GM18858 (cell line): ENCODE measurements at regions not wholly inside any gene's neighbourhood (a gene's known extent, or its start where the extent isn't known, plus 50 kb on each side); places are given as distances from the start of the nearest gene placed in this dataset.

Experiments
- ATAC-seq: cut with Tn5 transposase; IDR thresholded peaks from one replicate; pipeline ENCODE4 v1.9.1; 2021; ENCODE audit not compliant: unreplicated experiment

DNA sequence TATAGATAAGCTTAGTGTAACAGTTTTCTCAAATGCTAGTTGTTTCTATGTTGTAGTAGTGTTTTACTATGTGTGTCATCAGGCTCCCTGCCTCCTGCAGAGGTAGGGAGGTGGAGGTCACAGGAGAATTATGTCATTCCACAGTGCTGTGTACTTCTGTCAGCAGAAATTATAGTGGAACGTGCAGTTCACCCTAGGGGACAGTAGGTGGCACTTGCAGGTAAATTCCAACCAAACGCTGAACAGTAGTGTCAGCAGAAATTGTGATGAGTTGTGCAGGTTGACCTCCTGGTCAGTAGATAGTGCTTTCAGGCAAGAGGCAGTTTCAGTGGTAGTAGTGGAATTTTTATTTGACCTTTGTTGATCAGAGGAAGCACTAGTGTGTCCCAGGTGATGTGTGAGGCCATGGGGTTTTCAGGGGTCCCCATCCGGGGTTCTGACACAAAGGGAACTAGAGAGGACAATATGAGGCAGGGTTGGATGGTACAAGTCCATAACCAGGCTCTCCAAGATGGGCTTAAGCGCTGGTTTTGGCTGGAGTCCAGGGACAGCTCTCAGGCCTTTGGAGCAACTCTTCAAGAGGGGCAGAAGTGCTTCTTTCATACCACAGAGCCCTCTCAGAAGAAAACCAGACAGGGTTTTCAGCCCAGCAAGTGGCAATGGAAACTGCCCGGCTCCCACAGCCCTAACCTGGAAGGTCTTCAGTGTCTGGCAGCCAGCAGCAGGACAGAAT lies 402.9 kb downstream of the CYLC2 start:
- ATAC-seq, result peak; percentile 99

DNA sequence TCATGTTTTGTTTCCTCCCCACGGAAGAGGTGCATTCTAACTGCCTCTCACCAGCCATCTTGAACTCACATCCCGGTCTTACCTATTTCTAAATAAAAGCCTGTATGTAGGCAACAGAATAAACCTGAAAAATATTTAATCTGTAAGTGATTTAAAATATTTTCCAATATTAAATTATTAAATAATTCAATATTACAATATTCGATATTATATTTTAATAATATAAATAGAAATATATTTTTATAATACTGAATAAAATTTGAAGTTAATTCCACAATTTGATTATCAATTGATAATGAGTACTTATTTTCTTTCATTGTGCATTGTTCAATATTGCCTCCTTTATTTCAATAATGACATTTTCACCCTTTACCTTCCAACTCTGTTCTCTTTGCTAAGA lies 404.4 kb downstream of the CYLC2 start:
- no peak for ATAC-seq

DNA sequence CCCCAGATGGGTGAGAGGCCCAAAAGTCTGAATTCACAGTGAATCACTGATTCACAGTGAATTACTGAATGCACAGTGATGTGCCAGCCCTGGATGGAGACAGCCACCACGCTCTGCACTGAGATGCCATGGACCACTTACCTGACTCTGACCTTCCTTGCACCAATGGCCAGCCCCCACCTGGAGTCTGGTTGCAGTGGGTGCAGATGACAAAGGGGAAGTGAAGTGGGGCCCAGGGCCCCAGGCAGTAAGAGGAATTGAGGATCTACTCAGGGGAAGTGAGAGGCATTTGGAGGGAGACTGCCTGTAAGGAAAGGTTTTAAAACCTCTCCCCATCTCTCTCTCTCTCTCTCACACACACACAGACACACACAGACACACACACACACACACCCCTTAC lies 412.1 kb downstream of the CYLC2 start:
- ATAC-seq, result no peak

GRCh38 chr9:103410059-103410458 lies 414.9 kb downstream of the CYLC2 start:
- ATAC-seq, result no peak

- no peak for ATAC-seq
These were observed 432.6 kb downstream of the CYLC2 start for GRCh38 chr9:103427696-103428095.

DNA sequence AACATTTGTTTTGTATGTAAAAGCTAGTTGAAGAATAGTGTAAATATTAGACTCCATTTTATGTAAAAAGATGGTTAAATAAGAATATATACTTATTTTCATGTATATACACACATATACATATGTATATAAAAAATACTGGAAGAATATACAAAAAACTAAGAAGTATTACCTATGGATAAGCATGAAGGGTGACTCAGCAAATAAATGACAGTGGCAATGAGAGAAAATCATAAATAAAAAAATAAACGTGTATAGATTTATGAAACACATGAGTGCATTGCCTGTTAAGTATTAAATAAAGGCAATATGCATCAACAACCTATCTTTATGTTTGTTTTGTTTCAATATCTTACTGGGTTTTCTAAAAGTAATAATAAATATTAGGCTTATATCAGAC lies 435.3 kb downstream of the CYLC2 start:
- no peak for ATAC-seq

GRCh38 chr9:103431809-103432208 lies 436.7 kb downstream of the CYLC2 start:
- ATAC-seq, result no peak

DNA sequence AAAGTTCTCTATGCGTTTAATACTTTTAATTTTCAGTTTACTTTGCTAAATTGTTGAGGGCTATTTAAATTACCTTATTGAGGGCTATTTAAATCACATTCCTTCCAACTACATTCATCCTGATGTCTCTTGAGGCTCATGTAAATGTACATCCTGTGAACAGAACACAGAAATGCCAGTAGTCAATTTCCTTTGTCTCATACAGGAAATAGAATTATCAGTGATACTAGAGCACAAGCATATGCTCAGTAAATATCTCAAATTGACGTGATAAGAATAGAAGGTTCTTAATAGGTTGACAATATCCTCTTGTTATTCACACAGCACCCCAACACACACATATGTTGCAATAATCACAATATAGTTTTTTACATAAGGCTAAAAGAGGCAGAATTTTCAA lies 449.0 kb downstream of the CYLC2 start:
- ATAC-seq, result no peak

DNA sequence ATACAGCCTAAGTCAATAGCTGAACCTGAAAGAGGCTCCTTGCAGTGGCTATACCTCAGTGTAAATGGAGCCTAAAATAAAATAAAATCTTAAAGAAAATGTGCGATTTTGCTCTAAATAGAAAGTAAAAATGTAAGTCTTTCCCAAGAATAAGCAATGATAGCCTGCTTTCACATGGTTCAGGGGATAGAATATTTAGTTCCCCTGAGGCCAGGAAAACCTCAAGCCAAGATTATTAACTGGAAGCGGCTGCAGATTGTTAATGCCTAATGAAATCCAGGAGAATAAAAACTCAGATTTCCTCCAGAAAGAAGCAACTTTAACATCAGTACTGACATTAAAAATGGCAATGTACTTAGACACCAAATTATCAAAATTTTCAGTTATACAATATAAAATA lies 463.7 kb downstream of the CYLC2 start:
- ATAC-seq, result no peak

GRCh38 chr9:103471241-103471640 lies 476.1 kb downstream of the CYLC2 start:
- ATAC-seq, result no peak

DNA sequence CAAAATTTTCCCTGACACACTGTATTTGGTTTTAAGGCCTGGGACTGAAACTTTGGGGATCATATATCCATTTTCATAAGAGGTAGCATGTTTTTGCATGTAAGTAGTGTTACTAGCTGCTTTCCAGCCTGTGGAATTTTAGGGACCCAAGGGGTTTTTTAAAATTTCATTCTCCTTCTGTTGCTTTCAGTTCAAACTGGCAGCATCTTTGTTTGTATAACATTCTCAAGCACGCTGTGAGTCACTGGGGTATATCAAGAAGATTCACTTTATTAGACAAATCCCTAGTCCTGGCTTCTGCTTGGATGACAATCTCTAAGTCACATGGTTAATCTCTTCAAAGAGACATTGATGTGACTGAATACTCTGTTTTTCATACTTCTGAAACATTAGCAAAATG lies 479.0 kb downstream of the CYLC2 start:
- ATAC-seq, result no peak

DNA sequence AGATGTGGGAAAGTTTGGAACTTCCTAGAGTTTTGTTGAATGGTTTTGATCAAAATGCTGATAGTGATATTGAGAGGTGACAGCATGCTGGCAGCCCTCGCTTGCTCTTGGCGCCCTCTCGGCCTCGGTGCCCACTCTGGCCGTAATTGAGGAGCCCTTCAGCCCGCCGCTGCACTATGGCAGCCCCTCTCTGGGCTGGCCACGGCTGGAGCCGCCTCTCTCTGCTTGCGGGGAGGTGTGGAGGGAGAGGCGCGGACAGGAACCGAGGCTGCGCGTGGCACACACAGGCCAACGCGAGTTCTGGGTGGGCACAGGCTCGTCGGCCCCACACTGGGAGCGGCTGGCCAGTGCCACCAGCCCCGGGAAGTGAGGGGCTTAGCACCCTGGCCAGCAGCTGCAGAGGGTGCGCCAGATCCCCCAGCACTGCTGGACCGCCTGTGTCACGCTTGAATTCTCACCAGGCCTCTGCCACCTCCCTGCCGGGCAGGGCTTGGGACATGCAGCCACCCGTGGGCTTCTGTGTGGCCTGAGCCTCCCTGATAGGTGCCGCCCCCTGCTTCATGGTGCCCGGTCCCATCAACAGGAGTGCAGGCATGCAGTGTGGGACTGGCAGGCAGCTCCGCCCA lies 488.5 kb downstream of the CYLC2 start:
- no peak for ATAC-seq

DNA sequence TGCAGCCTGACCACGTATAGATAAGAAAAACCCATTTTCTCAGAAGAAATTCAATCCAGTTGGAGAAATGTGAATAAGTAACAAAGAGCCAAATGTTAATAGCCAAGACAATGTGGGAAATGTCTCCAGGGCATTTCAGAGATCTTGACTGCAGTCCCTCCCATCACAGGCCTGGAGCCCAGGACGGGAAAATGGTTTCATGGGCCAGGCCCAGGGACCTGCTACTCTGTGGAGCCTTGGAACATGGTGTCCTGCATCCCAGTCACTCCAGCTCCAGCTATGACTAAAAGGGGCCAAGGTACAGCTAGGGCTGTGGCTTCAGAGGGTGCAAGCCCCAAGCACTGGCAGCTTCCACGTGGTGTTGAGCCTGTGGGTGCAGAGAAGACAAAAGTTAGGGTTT lies 490.0 kb downstream of the CYLC2 start:
- no peak for ATAC-seq

- no peak for ATAC-seq
These were observed 519.6 kb downstream of the CYLC2 start for GRCh38 chr9:103514767-103515166.

DNA sequence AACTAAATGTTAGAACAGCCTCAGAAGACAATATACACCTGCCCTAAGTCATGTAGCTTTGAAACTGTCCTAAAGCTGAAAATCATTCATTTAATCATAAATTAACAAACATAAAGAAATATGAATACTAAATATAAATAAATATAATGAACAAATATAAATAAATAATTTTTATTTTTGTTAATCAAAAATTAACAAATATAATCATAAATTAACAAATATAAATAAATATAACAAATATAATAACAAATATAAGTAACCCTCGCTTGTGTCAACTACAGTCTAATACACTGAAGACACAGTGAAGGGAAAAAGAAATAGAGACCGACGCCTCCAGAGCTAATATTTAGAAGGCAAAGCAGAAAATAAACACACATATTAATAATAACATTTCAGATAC lies 527.3 kb downstream of the CYLC2 start:
- no peak for ATAC-seq

DNA sequence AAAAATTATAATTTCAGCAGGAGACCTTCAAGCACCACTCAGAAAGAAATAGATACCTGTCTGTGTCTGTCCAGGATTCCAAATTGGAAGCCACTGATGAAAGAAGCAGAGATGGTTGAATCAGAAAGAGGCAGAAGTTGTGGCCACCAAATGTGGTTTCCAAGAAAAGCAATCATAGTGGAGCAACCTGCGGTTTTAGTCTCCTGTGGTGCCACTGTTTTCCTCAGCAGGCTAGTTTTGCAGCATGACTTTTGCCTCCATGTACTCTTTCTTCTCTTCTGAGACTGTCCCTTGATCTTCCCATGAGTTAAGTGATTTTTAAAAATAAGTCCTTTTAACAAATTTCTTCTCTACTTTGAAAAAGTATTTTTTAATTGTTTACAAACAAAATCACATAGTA lies 535.8 kb downstream of the CYLC2 start:
- no peak for ATAC-seq

GRCh38 chr9:103533318-103533717 lies 538.2 kb downstream of the CYLC2 start:
- ATAC-seq, result no peak

- ATAC-seq, result no peak
These were observed 542.3 kb downstream of the CYLC2 start for GRCh38 chr9:103537426-103537825.

GRCh38 chr9:103545260-103545659 lies 548.8 kb upstream of the SMC2 start:
- ATAC-seq, result no peak

GRCh38 chr9:103552712-103553111 lies 541.4 kb upstream of the SMC2 start:
- no peak for ATAC-seq

- ATAC-seq, result no peak
These were observed 520.1 kb upstream of the SMC2 start for GRCh38 chr9:103574056-103574455.

- ATAC-seq, result no peak
These were observed 507.4 kb upstream of the SMC2 start for GRCh38 chr9:103586721-103587120.

DNA sequence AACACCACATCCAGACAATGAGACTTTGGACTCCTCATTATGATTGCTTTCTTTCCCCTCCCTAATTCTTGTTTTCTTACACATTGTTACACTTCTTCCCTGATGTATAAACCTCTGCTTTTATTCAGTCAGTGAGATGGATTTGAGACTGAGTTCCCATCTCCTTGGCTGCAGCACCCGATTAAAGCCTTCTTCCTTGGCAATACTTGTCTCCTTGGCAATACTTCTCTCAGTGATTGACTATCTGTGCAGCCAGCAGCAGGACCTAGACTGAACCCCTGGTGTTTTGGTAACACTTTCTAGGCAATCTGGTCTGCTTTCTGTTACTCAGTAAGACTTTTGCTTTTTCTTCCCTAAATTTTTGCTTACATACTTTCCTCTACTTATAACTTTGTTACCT lies 492.8 kb upstream of the SMC2 start:
- no peak for ATAC-seq
